GM12878 (cell line): ENCODE measurements at regions not wholly inside any gene's neighbourhood (a gene's known extent, or its start where the extent isn't known, plus 50 kb on each side); places are given as distances from the start of the nearest gene placed in this dataset.

ENCODE experiments used
- ATAC-seq: fragments of 200-7000 bp; cut with Tn5 transposase; 3 replicates; pipeline ENCODE4 v1.9.1; 2020; ENCODE audit warnings: mild to moderate bottlenecking, moderate library complexity
- BruUV-seq: library from RNA; stranded (reverse); fragments of 400-500 nt; replicated peaks from 2 replicates; lab custom pipeline; 2021; lab: Mats Ljungman, UMichigan
- CTCF ChIA-PET: fragments of 300-600 bp; sonication (Branson Sonifier 250); formaldehyde crosslinking; extraction: SDS; loops from one replicate; lab custom pipeline; 2021; ENCODE audit warnings: inconsistent platforms; lab: Yijun Ruan, JAX
- POLR2A ChIA-PET: fragments of 350-600 bp; formaldehyde crosslinking; extraction: SDS; loops from one replicate; lab custom pipeline; 2021; ENCODE audit warnings: inconsistent platforms; lab: Charles Lee
- RAD21 ChIA-PET: fragments of 300-600 bp; sonication (Branson Sonifier 250); formaldehyde crosslinking; loops from one replicate; lab custom pipeline; 2023; ENCODE audit warnings: antibody characterized with exemption; ENCODE audit not compliant: unreplicated experiment; lab: Charles Lee
- SMC1A ChIA-PET: fragments of 300-600 bp; sonication (Branson Sonifier 250); formaldehyde crosslinking; loops from one replicate; lab custom pipeline; 2023; ENCODE audit not compliant: unreplicated experiment, uncharacterized antibody; lab: Charles Lee
- DNase-seq: peaks from one replicate; pipeline ENCODE4 v3.0.0-alpha.2; 2011; ENCODE audit warnings: low read depth, low spot score
- FAIRE-seq: peaks from 3 replicates; lab custom pipeline; 2011; peaks lifted over from hg19 to GRCh38; lab: Jason Lieb, UNC
- H2AFZ ChIP-seq: 2 replicates; pipeline ENCODE4 v1.6.0; 2011; ENCODE audit warnings: low read depth, low read length, control low read depth; ENCODE audit not compliant: control insufficient read depth
- H3K27ac ChIP-seq: 2 replicates; pipeline ENCODE4 v1.5.1; 2011; ENCODE audit warnings: control low read depth; ENCODE audit not compliant: control insufficient read depth, insufficient read depth
- H3K27me3 ChIP-seq, 2 experiments: replicated peaks in 1 of 2; 2 replicates each; pipeline versions ENCODE4 v1.6.0 to v1.6.1; 2011; ENCODE audit warnings: low read length in 1 of 2; ENCODE audit not compliant: control insufficient read depth in 2 of 2, insufficient read depth in 2 of 2
- H3K36me3 ChIP-seq, 2 experiments: 2 replicates each; pipeline ENCODE4 v1.5.1; 2011; ENCODE audit warnings: low read length in 1 of 2; ENCODE audit not compliant: control insufficient read depth in 2 of 2, insufficient read depth in 2 of 2
- H3K4me1 ChIP-seq: 2 replicates; pipeline ENCODE4 v1.6.1; 2011; ENCODE audit warnings: mild to moderate bottlenecking, low read length, moderate library complexity, mixed read lengths; ENCODE audit not compliant: control insufficient read depth, insufficient read depth
- H3K4me2 ChIP-seq: 2 replicates; pipeline ENCODE4 v1.6.0; 2011; ENCODE audit warnings: control low read depth; ENCODE audit not compliant: control insufficient read depth, insufficient read depth
- H3K4me3 ChIP-seq: fragments of 200-600 bp; sonication (generic); 2 replicates; pipeline ENCODE4 v1.5.1; 2016
- H3K79me2 ChIP-seq: 2 replicates; pipeline ENCODE4 v1.6.0; 2011; ENCODE audit warnings: low read length; ENCODE audit not compliant: control insufficient read depth, insufficient read depth
- H3K9ac ChIP-seq: 2 replicates; pipeline ENCODE4 v1.8.0; 2011; ENCODE audit warnings: low read length, control low read depth, mixed read lengths; ENCODE audit not compliant: control insufficient read depth, insufficient read depth
- H3K9me3 ChIP-seq: replicated peaks from 3 replicates; pipeline ENCODE4 v1.5.1; 2011; ENCODE audit warnings: mild to moderate bottlenecking, low read length; ENCODE audit not compliant: control insufficient read depth, insufficient read depth
- H4K20me1 ChIP-seq: 2 replicates; pipeline ENCODE4 v1.6.0; 2011; ENCODE audit not compliant: control insufficient read depth, insufficient read depth
- BACH1 ChIP-seq: fragments of 450-650 bp; IDR thresholded peaks from 2 replicates; pipeline ENCODE4 v1.6.1; 2017; ENCODE audit warnings: mild to moderate bottlenecking, borderline replicate concordance
- CEBPB ChIP-seq, 2 experiments: fragments of 150-350 bp in 1 of 2; IDR thresholded peaks; 2 replicates each; pipeline ENCODE4 v1.6.1; 2012 to 2014; ENCODE audit warnings: low read depth in 2 of 2, low read length in 2 of 2, borderline replicate concordance in 1 of 2, inconsistent platforms in 1 of 2
- CEBPZ ChIP-seq: fragments of 150-350 bp; IDR thresholded peaks from 2 replicates; pipeline ENCODE4 v1.6.1; 2016; ENCODE audit warnings: low read depth, low read length
- EZH2 ChIP-seq: IDR thresholded peaks from 2 replicates; pipeline ENCODE4 v1.6.1; 2012; ENCODE audit warnings: low read depth, mild to moderate bottlenecking, control low read depth, inconsistent platforms, low read length, borderline replicate concordance; ENCODE audit not compliant: control insufficient read depth
- KDM1A ChIP-seq: fragments of 200-600 bp; sonication (generic); IDR thresholded peaks from 2 replicates; pipeline ENCODE4 v1.6.1; 2016; ENCODE audit warnings: borderline replicate concordance
- MTA3 ChIP-seq: IDR thresholded peaks from 2 replicates; pipeline ENCODE4 v1.6.1; 2012; ENCODE audit warnings: low read length, inconsistent platforms, borderline replicate concordance
- NFYB ChIP-seq: IDR thresholded peaks from 2 replicates; pipeline ENCODE4 v1.6.1; 2011; ENCODE audit warnings: low read depth, mild to moderate bottlenecking, low read length, improper control_type of control experiment, moderate library complexity; ENCODE audit not compliant: insufficient read depth
- PML ChIP-seq: IDR thresholded peaks from 2 replicates; pipeline ENCODE4 v1.6.1; 2012; ENCODE audit warnings: low read length, inconsistent platforms
- USF1 ChIP-seq: IDR thresholded peaks from 2 replicates; pipeline ENCODE4 v1.6.1; 2011; ENCODE audit warnings: borderline replicate concordance, low read depth, mild to moderate bottlenecking, moderate library complexity, mixed read lengths, low read length; ENCODE audit not compliant: insufficient read depth; ENCODE audit errors: extremely low read length
- WGBS: methylation state at CpG from one replicate; pipeline ENCODE4 v1.1.6; 2016; ENCODE audit warnings: low lambda C conversion rate; ENCODE audit not compliant: insufficient replicate concordance, insufficient coverage; ENCODE audit errors: missing lambda C conversion rate; 5-methylcytosine and 5-hydroxymethylcytosine counted together
- in situ Hi-C: fragments of 300-500 bp; cut with MboI; formaldehyde crosslinking; loops from 9 replicates; pipeline ENCODE4 v1.14.3; 2018; ENCODE audit warnings: mixed read lengths
- intact Hi-C: fragments of 100-400 bp; cut with micrococcal nuclease; formaldehyde crosslinking; loops from one replicate; pipeline ENCODE4 v1.14.2; 2022; ENCODE audit not compliant: unreplicated experiment

GRCh38 chr12:89278169-89278568, 74.1 kb downstream of the DUSP6 start:
- no peak overlapping the region for H3K9ac ChIP-seq
- no TSS peak for BruUV-seq
- H3K27me3 ChIP-seq: no peaks in the 10 kb centered on the region
- no peak overlapping the region for H3K27ac ChIP-seq
- in situ Hi-C loops (no loop called here), intact Hi-C loops (no loop called here)
- no peak for ATAC-seq
- H2AFZ ChIP-seq: no peak overlapping the region
- WGBS: 72% methylated on average over 4 of the region's 4 CpGs
- H3K4me1 ChIP-seq: no peaks in the 10 kb centered on the region
- ChIA-PET CTCF (no interaction called here), RAD21 (no interaction called here), SMC1A (no interaction called here), POLR2A (no interaction called here)
- H3K4me3 ChIP-seq: no peak overlapping the region
- H3K36me3 ChIP-seq: no peaks in the 10 kb centered on the region
- H3K4me2 ChIP-seq: no peak overlapping the region
- no peaks in the 10 kb centered on the region for H3K79me2 ChIP-seq
- TF ChIP-seq CEBPB (IDR thresholded peaks at IDR 0.05; ENCODE audit: borderline replicate concordance in 1 of 2, low read depth in 2 of 2, low read length in 2 of 2): no peak
- no peak for TF ChIP-seq CEBPZ
- H4K20me1 ChIP-seq: no peaks in the 10 kb centered on the region
- DNase-seq: no peak
- FAIRE-seq: no peak
- no peaks in the 10 kb centered on the region for H3K9me3 ChIP-seq

- Histone ChIP-seq H3K27ac (no peak overlapping the region), H3K27me3 (no peaks in the 10 kb centered on the region), H3K79me2 (no peaks in the 10 kb centered on the region), H3K4me3 (no peak overlapping the region), H2AFZ (no peak overlapping the region), H3K4me1 (no peaks in the 10 kb centered on the region), H3K4me2 (no peak overlapping the region), H3K9me3 (no peaks in the 10 kb centered on the region), H3K9ac (no peak overlapping the region), H4K20me1 (no peaks in the 10 kb centered on the region), H3K36me3 (no peaks in the 10 kb centered on the region)
- 4% methylated on average over 2 of the region's 2 CpGs for WGBS
- intact Hi-C loops: no loop called here
- RAD21 ChIA-PET: no interaction called here
- no peak for ATAC-seq
- SMC1A ChIA-PET: no interaction called here
- FAIRE-seq: no peak
- CTCF ChIA-PET: interaction anchor here (0.6 to 1.1 kb wide), 3 partner anchors 47 to 997 kb away, joined by 3 to 4 read pairs (median 3); no protein-coding TSS in a partner anchor
- in situ Hi-C loops: no loop called here
- DNase-seq: no peak
- POLR2A ChIA-PET: no interaction called here
- BruUV-seq: no TSS peak
- TF ChIP-seq EZH2: no peak
- no peak for TF ChIP-seq BACH1
- no peak for TF ChIP-seq KDM1A
- TF ChIP-seq NFYB: no peak
- TF ChIP-seq PML: no peak
- TF ChIP-seq USF1: no peak
- no peak for TF ChIP-seq MTA3
Observed at GRCh38 chr12:89276860-89277259, 75.4 kb downstream of the DUSP6 start.
